Colonic mucosa (tissue), 4 donors: ENCODE measurements at regions not wholly inside any gene's neighbourhood (a gene's known extent, or its start where the extent isn't known, plus 50 kb on each side); places are given as distances from the start of the nearest gene placed in this dataset.

ENCODE experiments used
- DNase-seq: peaks from one replicate; pipeline ENCODE4 v3.0.0-alpha.2; 2020
- H3K27ac ChIP-seq: fragments of 200-600 bp; one replicate; pipeline ENCODE4 v1.8.0; 2021
- H3K27me3 ChIP-seq: fragments of 200-600 bp; one replicate; pipeline ENCODE4 v1.8.0; 2021
- H3K36me3 ChIP-seq: fragments of 200-600 bp; one replicate; pipeline ENCODE4 v1.8.0; 2021
- H3K4me1 ChIP-seq: fragments of 200-600 bp; one replicate; pipeline ENCODE4 v1.8.0; 2021; ENCODE audit warnings: mild to moderate bottlenecking
- H3K4me3 ChIP-seq: fragments of 200-600 bp; one replicate; pipeline ENCODE4 v1.8.0; 2021
- H3K9ac ChIP-seq, 2 donors: one replicate each; pipeline ENCODE4 v1.7.0; 2013; ENCODE audit warnings: control low read depth in 2 of 2, low read depth in 2 of 2, low read length in 2 of 2
- H3K9me3 ChIP-seq: fragments of 200-600 bp; one replicate; pipeline ENCODE4 v1.8.0; 2021
- intact Hi-C: fragments of 100-400 bp; cut with DNase I; formaldehyde crosslinking; loops from one replicate; pipeline ENCODE4 v1.14.1; 2022
- TF ChIP-seq, protein P1 (sequence below): fragments of 200-600 bp; IDR thresholded peaks from one replicate; pipeline ENCODE4 v1.8.0; 2022; ENCODE audit warnings: antibody characterized with exemption, mild to moderate bottlenecking
- donor health status: healthy.
- donor health status: DM: no; HTN: no; CAD: no.
- donor health status: DM: no; HTN: no; CAD: no.

DNA sequence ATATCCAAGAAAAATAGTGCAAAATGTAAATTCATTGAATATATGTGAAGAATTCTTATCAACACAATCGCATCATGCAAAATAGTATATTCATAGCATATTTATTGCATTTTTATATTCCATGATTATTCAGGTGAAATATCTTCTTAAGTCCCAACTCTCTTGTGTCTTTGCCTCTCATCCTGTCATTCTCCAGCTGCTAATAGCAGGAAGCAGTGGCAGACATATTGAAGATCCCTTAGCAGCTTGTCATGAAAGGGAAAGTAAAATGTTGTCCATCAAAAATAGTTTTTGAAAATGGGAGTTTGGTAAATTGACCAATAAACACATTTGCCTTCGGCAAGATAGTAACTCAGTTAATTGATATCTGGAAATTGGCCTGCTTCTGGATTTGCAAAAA, 265.3 kb upstream of the TGFBR2 start:
- no peaks in the 10 kb centered on the region for H3K36me3 ChIP-seq
- TF ChIP-seq, protein P1, sequence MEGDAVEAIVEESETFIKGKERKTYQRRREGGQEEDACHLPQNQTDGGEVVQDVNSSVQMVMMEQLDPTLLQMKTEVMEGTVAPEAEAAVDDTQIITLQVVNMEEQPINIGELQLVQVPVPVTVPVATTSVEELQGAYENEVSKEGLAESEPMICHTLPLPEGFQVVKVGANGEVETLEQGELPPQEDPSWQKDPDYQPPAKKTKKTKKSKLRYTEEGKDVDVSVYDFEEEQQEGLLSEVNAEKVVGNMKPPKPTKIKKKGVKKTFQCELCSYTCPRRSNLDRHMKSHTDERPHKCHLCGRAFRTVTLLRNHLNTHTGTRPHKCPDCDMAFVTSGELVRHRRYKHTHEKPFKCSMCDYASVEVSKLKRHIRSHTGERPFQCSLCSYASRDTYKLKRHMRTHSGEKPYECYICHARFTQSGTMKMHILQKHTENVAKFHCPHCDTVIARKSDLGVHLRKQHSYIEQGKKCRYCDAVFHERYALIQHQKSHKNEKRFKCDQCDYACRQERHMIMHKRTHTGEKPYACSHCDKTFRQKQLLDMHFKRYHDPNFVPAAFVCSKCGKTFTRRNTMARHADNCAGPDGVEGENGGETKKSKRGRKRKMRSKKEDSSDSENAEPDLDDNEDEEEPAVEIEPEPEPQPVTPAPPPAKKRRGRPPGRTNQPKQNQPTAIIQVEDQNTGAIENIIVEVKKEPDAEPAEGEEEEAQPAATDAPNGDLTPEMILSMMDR: no peak
- H3K9me3 ChIP-seq: no peaks in the 10 kb centered on the region
- no peaks in the 10 kb centered on the region for H3K27me3 ChIP-seq
- intact Hi-C loops: no loop called here
- no peaks in the 10 kb centered on the region for H3K4me1 ChIP-seq
- no peak overlapping the region for H3K27ac ChIP-seq
- no peak for DNase-seq
- no peak overlapping the region for H3K9ac ChIP-seq
- no peak overlapping the region for H3K4me3 ChIP-seq

DNA sequence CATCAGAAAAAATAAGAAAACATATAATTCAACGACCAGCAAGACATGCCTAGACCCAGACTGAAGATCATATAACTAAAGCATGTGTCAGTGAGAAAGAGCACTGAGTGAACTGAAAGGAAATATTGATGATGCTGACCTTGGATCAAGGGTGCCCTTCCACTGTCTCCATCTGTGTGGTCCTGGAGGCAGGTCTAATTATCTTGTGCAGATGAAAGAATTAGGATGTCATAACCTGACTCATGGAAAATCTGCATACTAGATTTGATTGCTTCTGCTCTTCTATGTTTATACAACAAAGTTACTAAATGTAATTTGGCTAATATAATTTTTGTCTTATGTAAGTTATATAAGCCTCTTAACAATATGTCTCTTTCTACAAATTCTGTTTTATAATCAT, 264.6 kb upstream of the TGFBR2 start:
- H3K4me1 ChIP-seq: no peaks in the 10 kb centered on the region
- TF ChIP-seq, protein P1: no peak
- intact Hi-C loops: no loop called here
- no peak overlapping the region for H3K9ac ChIP-seq
- DNase-seq: no peak
- H3K9me3 ChIP-seq: no peaks in the 10 kb centered on the region
- H3K27ac ChIP-seq: no peak overlapping the region
- no peaks in the 10 kb centered on the region for H3K36me3 ChIP-seq
- H3K27me3 ChIP-seq: no peaks in the 10 kb centered on the region
- H3K4me3 ChIP-seq: no peak overlapping the region

DNA sequence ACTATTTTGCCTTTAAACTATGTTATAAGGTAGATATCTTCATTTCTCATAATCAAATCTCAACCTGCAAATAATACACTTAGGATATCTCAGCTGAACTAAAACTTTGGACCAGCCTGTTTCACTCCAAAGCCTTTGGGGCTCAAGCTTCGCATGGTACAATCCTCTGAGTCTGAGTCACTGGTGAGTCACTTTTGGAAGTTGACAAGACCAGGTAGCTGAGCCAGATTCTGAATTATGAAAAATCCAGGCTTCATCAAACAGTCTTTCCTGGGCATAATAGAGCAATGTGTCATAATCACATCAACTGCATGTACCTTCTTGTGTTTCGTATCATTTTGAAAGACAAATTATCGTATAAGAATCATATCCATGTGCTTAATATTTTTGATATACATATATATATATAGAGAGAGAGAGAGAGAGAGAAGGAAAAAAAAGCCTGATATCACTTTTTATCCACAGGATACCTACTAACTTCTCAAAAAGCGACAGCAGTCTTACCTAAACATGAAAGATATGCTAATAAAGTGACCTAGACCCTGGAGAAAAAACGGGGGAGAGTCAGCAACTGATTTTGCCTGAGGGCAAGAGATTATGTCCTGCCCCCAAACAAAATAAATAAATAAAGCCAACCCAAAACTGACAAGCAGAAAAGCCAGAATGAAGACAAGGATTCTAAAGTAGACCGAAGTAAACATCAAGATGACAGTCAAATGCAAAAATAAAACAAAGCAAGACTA, 263.9 kb upstream of the TGFBR2 start:
- H3K36me3 ChIP-seq: no peaks in the 10 kb centered on the region
- intact Hi-C loops: no loop called here
- H3K4me3 ChIP-seq: no peak overlapping the region
- no peaks in the 10 kb centered on the region for H3K27me3 ChIP-seq
- no peaks in the 10 kb centered on the region for H3K4me1 ChIP-seq
- no peak overlapping the region for H3K9ac ChIP-seq
- no peak overlapping the region for H3K27ac ChIP-seq
- no peaks in the 10 kb centered on the region for H3K9me3 ChIP-seq
- TF ChIP-seq, protein P1: no peak
- peak; percentile 59 for DNase-seq

DNA sequence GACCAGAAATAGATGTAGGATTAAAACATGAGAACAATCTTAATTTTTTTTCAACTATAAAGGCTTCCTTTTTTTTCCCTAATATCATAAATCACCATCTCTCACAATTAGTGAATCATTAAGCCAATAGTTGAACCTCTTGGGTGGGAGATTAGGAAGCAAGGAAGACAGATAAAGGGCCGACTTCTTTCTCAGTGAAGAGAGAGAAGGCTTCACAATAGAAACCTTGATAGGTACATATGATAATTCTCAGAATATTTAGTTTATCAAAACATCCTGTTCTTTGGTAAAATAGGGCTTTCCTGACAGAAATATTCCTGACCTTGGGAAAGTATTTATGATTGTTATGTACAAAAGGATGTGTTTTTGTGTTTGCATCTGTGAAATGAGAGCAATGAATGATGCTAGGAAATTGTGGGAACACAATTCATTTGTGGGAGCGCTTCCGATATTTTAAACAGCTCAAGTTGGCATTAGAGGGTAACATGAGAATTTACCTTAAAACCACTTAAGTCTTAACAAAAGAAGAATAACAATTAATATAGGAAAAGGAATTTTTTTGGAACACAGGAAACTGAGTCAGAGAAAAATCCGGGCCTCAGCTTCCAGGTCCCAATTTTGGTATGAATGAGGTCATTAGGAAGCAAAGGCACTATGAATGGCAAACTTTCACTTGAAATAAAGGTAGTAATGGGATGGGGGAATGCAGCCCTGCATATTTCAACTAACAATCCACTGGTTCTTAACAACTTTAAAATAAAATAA, 263.2 kb upstream of the TGFBR2 start:
- no peak overlapping the region for H3K9ac ChIP-seq
- H3K4me1 ChIP-seq: no peaks in the 10 kb centered on the region
- TF ChIP-seq, protein P1: no peak
- intact Hi-C loops: no loop called here
- H3K9me3 ChIP-seq: no peaks in the 10 kb centered on the region
- no peaks in the 10 kb centered on the region for H3K27me3 ChIP-seq
- DNase-seq: no peak
- no peak overlapping the region for H3K27ac ChIP-seq
- H3K4me3 ChIP-seq: no peak overlapping the region
- no peaks in the 10 kb centered on the region for H3K36me3 ChIP-seq

DNA sequence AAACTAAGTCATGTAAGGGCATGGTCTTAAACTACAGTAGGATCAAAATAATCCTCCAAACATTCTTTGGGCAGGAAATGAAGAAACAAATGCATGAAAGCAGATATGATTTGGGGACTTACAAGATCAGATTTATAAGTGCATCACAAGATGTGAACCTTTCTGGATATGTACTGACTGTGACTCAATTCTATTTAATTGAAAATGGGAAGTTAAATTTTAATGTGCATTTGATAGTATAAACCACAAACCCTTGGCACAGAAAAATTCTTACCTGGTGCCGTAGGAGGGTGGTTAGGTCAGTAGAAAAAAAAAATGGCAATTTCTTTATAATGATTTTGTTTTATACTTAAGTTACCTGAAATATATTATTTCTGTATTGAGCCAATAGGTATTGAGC, 262.5 kb upstream of the TGFBR2 start:
- no peak overlapping the region for H3K9ac ChIP-seq
- TF ChIP-seq, protein P1: no peak
- no peak overlapping the region for H3K27ac ChIP-seq
- no peak for DNase-seq
- intact Hi-C loops: no loop called here
- H3K4me1 ChIP-seq: no peaks in the 10 kb centered on the region
- no peak overlapping the region for H3K4me3 ChIP-seq
- no peaks in the 10 kb centered on the region for H3K36me3 ChIP-seq
- no peaks in the 10 kb centered on the region for H3K9me3 ChIP-seq
- H3K27me3 ChIP-seq: no peaks in the 10 kb centered on the region
